Pancreas (tissue), 10 donors: ENCODE measurements at regions not wholly inside any gene's neighbourhood (a gene's known extent, or its start where the extent isn't known, plus 50 kb on each side); places are given as distances from the start of the nearest gene placed in this dataset.
A peak's percentile ranks its signal among the peaks of the same experiment; 100 is the strongest.

Experiments used
- ATAC-seq, 4 donors: fragments of 200-7000 bp; cut with Tn5 transposase; one replicate each; pipeline versions ENCODE4 v1.8.0 to v1.9.1; 2020; ENCODE audit warnings: mild to moderate bottlenecking in 4 of 4, moderate library complexity in 4 of 4
- DNase-seq, 6 donors: peaks; one replicate each; pipeline ENCODE4 v3.0.0-alpha.2; 2020
- FAIRE-seq: peaks from 2 replicates; lab custom pipeline; 2012; peaks lifted over from hg19 to GRCh38; lab: Jason Lieb, UNC
- H3K27ac ChIP-seq, 4 donors: fragments of 200-600 bp; sonication (generic); 1 replicate in 3 of 4; 2 replicates in 1 of 4; pipeline versions ENCODE4 v1.5.0 to v1.8.0; 2020
- H3K27me3 ChIP-seq, 4 donors: fragments of 200-600 bp; one replicate each; pipeline ENCODE4 v1.8.0; 2021
- H3K36me3 ChIP-seq, 3 donors: fragments of 200-600 bp; sonication (generic) in 1 of 3; one replicate each; pipeline versions ENCODE4 v1.5.0 to v1.8.0; 2020 to 2021
- H3K4me1 ChIP-seq, 3 donors: fragments of 200-600 bp; one replicate each; pipeline ENCODE4 v1.8.0; 2021
- H3K4me3 ChIP-seq, 4 donors: fragments of 200-600 bp; sonication (generic) in 2 of 4; one replicate each; pipeline versions ENCODE4 v1.5.0 to v1.8.0; 2020 to 2021
- H3K9me3 ChIP-seq, 4 donors: fragments of 200-600 bp; one replicate each; pipeline ENCODE4 v1.8.0; 2021
- CTCF ChIP-seq, 4 donors: fragments of 200-600 bp; sonication (generic) in 3 of 4; IDR thresholded peaks; one replicate each; pipeline versions ENCODE4 v1.5.0 to v1.8.0; 2021; ENCODE audit warnings: antibody characterized with exemption in 4 of 4
- WGBS, 2 donors: extraction: QIAGEN DNeasy Blood & Tissue Kit; methylation state at CpG; one replicate each; pipeline ENCODE4 v1.1.7; 2013; 5-methylcytosine and 5-hydroxymethylcytosine counted together
- intact Hi-C, 3 donors: fragments of 100-400 bp; cut with DNase I; formaldehyde crosslinking; loops; one replicate each; pipeline versions ENCODE4 v1.11.1 to v1.14.2; 2022
- donor health status: healthy with polysubstance abuse.
- donor health status: DM: no; HTN: no; CAD: no; lungs with moderate emphysema.
- donor health status: DM: no; HTN: no; CAD: no.
- donor health status: control.
- donor health status: control.
- donor health status: Bipolar disorder and iron deficiency.
- donor health status: DM: yes; HTN: yes; CAD: no.
- donor health status: DM: no; HTN: no; CAD: no.
- donor health status: DM: no; HTN: no; CAD: no.
- donor health status: DM: yes; HTN: yes; CAD: no.

DNA sequence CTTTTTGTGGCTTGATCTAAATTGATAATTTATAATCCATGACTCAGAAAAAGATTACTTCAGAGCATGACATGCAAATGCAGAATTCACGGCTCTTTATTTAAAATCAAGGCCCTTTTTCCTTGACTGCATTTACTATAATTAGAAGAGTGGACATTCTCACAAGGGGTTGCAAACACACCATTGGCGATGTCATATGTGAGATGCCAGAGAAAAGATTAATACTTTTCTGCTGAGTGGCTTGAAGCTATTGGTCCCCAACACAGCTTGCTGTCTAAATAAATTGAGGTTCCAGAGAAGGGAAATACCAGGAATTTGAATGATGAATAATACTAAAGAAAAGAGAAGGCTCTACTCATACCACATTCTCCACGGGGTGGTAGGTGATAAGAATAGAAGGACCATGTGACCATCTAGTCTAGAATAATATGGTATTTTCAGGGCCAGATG is 78.7 kb upstream of the ARID5B start:
- H3K27ac ChIP-seq = no peak overlapping the region
- intact Hi-C loops = no loop called here
- DNase-seq = no peak
- no peaks in the 10 kb centered on the region for H3K36me3 ChIP-seq
- no peak overlapping the region for H3K4me3 ChIP-seq
- no peak for TF ChIP-seq CTCF (IDR thresholded peaks at IDR 0.05)
- H3K27me3 ChIP-seq = no peaks in the 10 kb centered on the region
- H3K9me3 ChIP-seq = no peaks in the 10 kb centered on the region
- no peak for FAIRE-seq
- 48 to 68% methylated on average over 3 of the region's 3 CpGs for WGBS, 2 donors
- no peak for ATAC-seq
- no peaks in the 10 kb centered on the region for H3K4me1 ChIP-seq

- Histone ChIP-seq H3K36me3 (no peaks in the 10 kb centered on the region), H3K27me3 (no peaks in the 10 kb centered on the region), H3K9me3 (no peaks in the 10 kb centered on the region), H3K4me3 (no peak overlapping the region), H3K4me1 (no peaks in the 10 kb centered on the region), H3K27ac (no peak overlapping the region)
- DNase-seq (no peak), ATAC-seq (no peak), FAIRE-seq (no peak)
- intact Hi-C loops = no loop called here
- TF ChIP-seq CTCF (IDR thresholded peaks at IDR 0.05) = no peak
- 81 to 82% methylated on average over 5 of the region's 5 CpGs for WGBS, 2 donors
Observed at GRCh38 chr10:61825001-61825400, 76.5 kb upstream of the ARID5B start.

DNA sequence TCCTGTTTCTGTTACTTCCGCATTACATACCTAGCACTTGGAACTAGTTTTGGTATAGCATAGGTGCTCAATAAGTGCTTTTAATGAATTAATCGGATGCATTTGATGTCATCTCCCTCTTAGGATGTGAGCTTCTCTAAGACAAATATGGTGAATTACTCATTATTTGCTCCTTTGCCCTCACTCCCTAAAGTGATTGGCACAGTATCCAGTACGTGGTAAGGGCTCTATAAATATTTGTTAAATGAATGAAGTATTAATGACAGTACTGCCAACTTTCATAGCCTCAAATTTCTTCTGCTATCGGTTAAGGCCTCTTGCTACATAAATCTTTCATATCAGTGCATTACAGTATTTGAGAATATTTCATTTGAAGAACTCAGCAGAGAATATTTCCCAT is 75.9 kb upstream of the ARID5B start:
- no peaks in the 10 kb centered on the region for H3K36me3 ChIP-seq
- ATAC-seq (peak in 1 of 4 donors; percentile 46), FAIRE-seq (no peak), DNase-seq (no peak)
- no peaks in the 10 kb centered on the region for H3K9me3 ChIP-seq
- no peak for TF ChIP-seq CTCF (IDR thresholded peaks at IDR 0.05)
- H3K4me3 ChIP-seq = no peak overlapping the region
- H3K27ac ChIP-seq = no peak overlapping the region
- H3K4me1 ChIP-seq = no peaks in the 10 kb centered on the region
- H3K27me3 ChIP-seq = no peaks in the 10 kb centered on the region
- intact Hi-C loops = no loop called here
- 56 to 59% methylated on average over 4 of the region's 4 CpGs for WGBS, 2 donors

DNA sequence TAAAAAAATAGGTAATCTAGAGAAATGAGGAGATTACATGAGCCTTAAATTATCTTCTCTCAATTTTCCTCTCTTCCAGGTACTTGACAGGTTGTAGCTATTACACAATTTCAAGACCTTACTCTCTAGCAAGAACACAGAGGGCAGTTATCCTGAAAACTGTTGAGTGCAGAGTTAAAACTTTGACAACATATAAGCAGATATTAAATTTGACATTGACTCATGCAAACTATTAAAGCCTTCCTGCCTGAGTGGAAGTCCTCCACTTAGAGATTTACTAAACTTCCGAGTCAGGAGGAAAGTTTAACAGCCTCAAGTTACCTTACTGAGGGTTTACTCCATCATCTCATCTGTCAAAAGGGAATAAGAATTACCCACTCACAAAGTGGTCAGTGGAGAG is 73.5 kb upstream of the ARID5B start:
- FAIRE-seq (no peak), DNase-seq (no peak), ATAC-seq (no peak)
- Histone ChIP-seq H3K27me3 (no peaks in the 10 kb centered on the region), H3K36me3 (no peaks in the 10 kb centered on the region), H3K4me1 (no peaks in the 10 kb centered on the region), H3K9me3 (no peaks in the 10 kb centered on the region), H3K4me3 (no peak overlapping the region), H3K27ac (no peak overlapping the region)
- intact Hi-C loops = no loop called here
- WGBS, 2 donors = 88% methylated on average over 1 of the region's 1 CpG
- TF ChIP-seq CTCF (IDR thresholded peaks at IDR 0.05) = no peak

DNA sequence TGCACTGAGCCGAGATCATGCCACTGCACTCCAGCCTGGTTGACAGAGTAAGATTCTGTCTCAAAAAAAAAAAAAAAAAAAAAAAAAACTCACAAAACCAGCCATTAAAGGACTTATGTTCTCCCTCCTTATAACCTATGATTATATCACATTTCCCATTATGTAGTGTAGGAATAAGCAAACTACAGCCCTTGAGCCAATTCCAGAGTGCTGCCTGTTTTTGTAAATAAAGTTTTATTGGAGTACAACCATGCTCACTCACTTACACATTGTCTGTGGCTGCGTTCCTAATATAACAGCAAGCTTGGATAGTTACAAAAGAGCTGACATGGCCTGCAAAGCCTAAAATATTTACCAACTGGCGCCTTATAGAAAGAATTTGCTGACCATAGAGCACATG is 72.7 kb upstream of the ARID5B start:
- Histone ChIP-seq H3K4me1 (no peaks in the 10 kb centered on the region), H3K27me3 (no peaks in the 10 kb centered on the region), H3K4me3 (no peak overlapping the region), H3K36me3 (no peaks in the 10 kb centered on the region), H3K27ac (no peak overlapping the region), H3K9me3 (no peaks in the 10 kb centered on the region)
- no peak for TF ChIP-seq CTCF (IDR thresholded peaks at IDR 0.05)
- ATAC-seq = no peak
- intact Hi-C loops = no loop called here
- no peak for DNase-seq
- 91 to 98% methylated on average over 3 of the region's 3 CpGs for WGBS, 2 donors
- FAIRE-seq = no peak
